HG02642 (cell line): ENCODE measurements at regions not wholly inside any gene's neighbourhood (a gene's known extent, or its start where the extent isn't known, plus 50 kb on each side); places are given as distances from the start of the nearest gene placed in this dataset.
"Not testable (repeated sequence)": the region's sequence is repeated elsewhere in the genome, so short reads cannot be mapped to it uniquely, and the experiment has no call there.

Experiments
- ATAC-seq: cut with Tn5 transposase; IDR thresholded peaks from one replicate; pipeline ENCODE4 v1.9.1; 2021; ENCODE audit warnings: mild to moderate bottlenecking; ENCODE audit not compliant: unreplicated experiment, poor library complexity

- ATAC-seq: no peak
These were observed 81.0 kb upstream of the SGIP1 start for GRCh38 chr1:66452982-66453381.

DNA sequence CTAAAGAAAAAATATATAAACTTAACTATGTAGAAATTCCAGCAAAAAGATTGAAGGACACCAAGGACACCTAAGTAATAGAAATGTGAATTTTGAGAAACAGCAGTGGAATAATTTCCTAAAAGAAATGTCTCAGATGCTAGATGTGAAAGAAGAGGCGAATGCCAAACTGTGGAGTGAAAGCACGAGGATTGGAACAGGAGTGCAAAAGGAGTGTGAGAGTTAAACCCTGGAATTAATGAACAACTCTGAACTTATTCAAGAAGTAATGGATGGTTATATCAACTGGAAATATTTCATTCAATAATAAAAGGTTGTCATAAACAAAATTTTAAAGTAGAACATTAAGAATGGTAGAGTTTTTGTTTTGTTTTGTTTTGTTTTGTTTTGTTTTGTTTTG lies 78.5 kb upstream of the SGIP1 start:
- ATAC-seq: no peak

GRCh38 chr1:66460776-66461175 lies 73.2 kb upstream of the SGIP1 start:
- no peak for ATAC-seq

- ATAC-seq: no peak
These were observed 71.6 kb upstream of the SGIP1 start for GRCh38 chr1:66462313-66462712.

- ATAC-seq: no peak
These were observed 69.6 kb upstream of the SGIP1 start for GRCh38 chr1:66464351-66464750.

- ATAC-seq: no peak
These were observed 69.2 kb upstream of the SGIP1 start for GRCh38 chr1:66464802-66465201.

GRCh38 chr1:66466695-66467094 lies 67.3 kb upstream of the SGIP1 start:
- ATAC-seq: not testable (repeated sequence)

DNA sequence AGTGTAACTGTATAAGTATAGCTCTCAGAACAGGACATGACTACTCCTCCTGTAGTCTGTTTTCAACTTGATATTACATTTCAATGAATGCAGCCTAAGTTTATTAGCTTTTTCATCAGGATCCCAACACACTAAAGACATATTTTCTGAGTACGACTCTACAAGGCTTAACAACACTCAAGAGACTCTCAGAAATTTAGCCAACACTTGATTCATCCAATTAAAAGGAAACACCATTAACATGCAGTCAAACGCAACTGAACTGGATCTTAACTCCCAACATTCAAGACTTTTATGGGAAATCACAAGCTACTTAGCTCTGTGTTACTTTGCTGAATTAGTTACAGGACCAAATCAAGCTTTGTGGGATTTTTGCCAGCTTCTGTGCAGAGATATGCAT lies 65.2 kb upstream of the SGIP1 start:
- ATAC-seq: no peak

DNA sequence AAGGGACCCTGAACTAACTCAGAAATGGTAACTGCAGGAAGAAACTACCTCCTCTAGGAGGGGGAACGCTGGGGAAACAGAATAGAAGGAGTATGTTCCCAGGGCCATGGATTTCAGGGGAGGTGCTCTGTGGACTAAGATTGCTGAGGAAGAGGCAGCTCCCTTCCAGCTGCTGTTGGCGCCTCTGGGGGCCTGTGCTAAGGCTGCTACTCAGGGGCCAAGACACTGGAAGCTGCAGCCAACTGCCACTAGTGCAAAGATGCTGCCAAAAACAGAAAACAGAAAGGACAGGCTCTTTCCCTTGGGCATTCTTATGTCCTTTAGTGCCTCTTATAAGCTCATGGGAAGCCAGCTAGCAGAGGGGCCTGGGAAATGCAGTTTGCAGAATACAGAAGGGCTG lies 58.0 kb upstream of the SGIP1 start:
- ATAC-seq: no peak

- ATAC-seq: no peak
These were observed 57.2 kb upstream of the SGIP1 start for GRCh38 chr1:66476774-66477173.

DNA sequence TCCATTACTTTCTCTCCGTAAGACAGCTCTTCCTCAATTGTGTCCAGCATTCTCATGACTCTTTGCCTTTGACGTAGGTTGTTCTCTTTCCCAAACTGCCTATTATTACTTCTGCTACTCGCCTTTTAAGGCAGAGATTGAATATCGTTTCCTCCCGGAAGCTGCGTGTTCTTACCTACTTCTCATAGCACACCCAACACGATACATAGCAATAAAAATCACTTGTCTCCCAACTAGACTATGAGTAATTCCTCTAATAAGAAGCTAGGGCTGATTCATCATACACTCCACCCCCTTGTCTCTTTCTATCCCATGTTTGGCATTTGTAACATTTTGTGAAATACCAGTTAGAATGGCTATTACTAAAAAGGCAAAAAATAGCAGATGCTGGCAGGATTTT lies 55.8 kb upstream of the SGIP1 start:
- no peak for ATAC-seq

- ATAC-seq: no peak
These were observed 53.8 kb upstream of the SGIP1 start for GRCh38 chr1:66480162-66480561.

- not testable (repeated sequence) for ATAC-seq
These were observed 52.7 kb upstream of the SGIP1 start for GRCh38 chr1:66481215-66481614.
